B cell (primary cell): ENCODE measurements at regions not wholly inside any gene's neighbourhood (a gene's known extent, or its start where the extent isn't known, plus 50 kb on each side); places are given as distances from the start of the nearest gene placed in this dataset.

Source experiments
- ATAC-seq: fragments of 200-7000 bp; cut with Tn5 transposase; one replicate; pipeline ENCODE4 v1.10.0; 2021; ENCODE audit warnings: low read depth, mild to moderate bottlenecking, moderate number of reproducible peaks, moderate library complexity
- CTCF ChIA-PET: fragments of 350-600 bp; sonication (Branson Sonifier 250); formaldehyde crosslinking; loops from one replicate; lab custom pipeline; 2021; ENCODE audit warnings: antibody characterized with exemption, inconsistent platforms; lab: Charles Lee
- POLR2A ChIA-PET: fragments of 350-600 bp; sonication (Branson Sonifier 250); formaldehyde crosslinking; loops from one replicate; lab custom pipeline; 2021; ENCODE audit warnings: antibody characterized with exemption; lab: Charles Lee
- DNase-seq: peaks from one replicate; pipeline ENCODE4 v3.0.0; 2013
- H2AFZ ChIP-seq: 2 replicates; pipeline ENCODE4 v1.6.1; 2012; ENCODE audit warnings: mild to moderate bottlenecking, low read depth, low read length; ENCODE audit not compliant: insufficient read depth, poor library complexity, severe bottlenecking
- H3K27ac ChIP-seq, 2 donors: 1 replicate in 1 of 2; 2 replicates in 1 of 2; pipeline ENCODE4 v1.5.1; 2012 to 2013; ENCODE audit warnings: low read length in 2 of 2, mild to moderate bottlenecking in 2 of 2, moderate library complexity in 1 of 2
- H3K27me3 ChIP-seq, 4 experiments: fragments of 200-600 bp in 1 of 4; sonication (generic) in 1 of 4; replicated peaks in 1 of 4; 1 replicate in 2 of 4; 2 replicates in 2 of 4; pipeline versions ENCODE4 v1.6.1 to v1.7.0; 2013 to 2016; ENCODE audit warnings: low read length in 3 of 4, mild to moderate bottlenecking in 2 of 4, mixed read lengths in 1 of 4, moderate library complexity in 1 of 4; ENCODE audit not compliant: insufficient read depth in 4 of 4, control insufficient read depth in 3 of 4; ENCODE audit errors: control extremely low read depth in 1 of 4
- H3K36me3 ChIP-seq, 2 experiments: replicated peaks in 1 of 2; 1 replicate in 1 of 2; 2 replicates in 1 of 2; pipeline versions ENCODE4 v1.6.1 to v1.7.1; 2013; ENCODE audit warnings: low read length in 1 of 2; ENCODE audit not compliant: insufficient read depth in 2 of 2, control insufficient read depth in 1 of 2; ENCODE audit errors: control extremely low read depth in 1 of 2, extremely low read depth in 1 of 2
- H3K4me1 ChIP-seq, 2 donors: fragments of 200-600 bp in 1 of 2; sonication (generic) in 1 of 2; 1 replicate in 1 of 2; 2 replicates in 1 of 2; pipeline versions ENCODE4 v1.5.1 to v1.6.1; 2013 to 2017; ENCODE audit warnings: low read length in 2 of 2; ENCODE audit not compliant: control insufficient read depth in 2 of 2, insufficient read depth in 2 of 2
- H3K4me2 ChIP-seq: replicated peaks from 2 replicates; pipeline ENCODE3; 2012; ENCODE audit warnings: mild to moderate bottlenecking, low read depth, low read length; ENCODE audit not compliant: poor library complexity, severe bottlenecking
- H3K4me3 ChIP-seq, 5 experiments: fragments of 200-600 bp in 1 of 5; sonication (generic) in 1 of 5; 1 replicate in 3 of 5; 2 replicates in 2 of 5; pipeline versions ENCODE4 v1.5.1 to v1.7.0; 2011 to 2016; ENCODE audit warnings: low read length in 4 of 5, mild to moderate bottlenecking in 4 of 5, low read depth in 2 of 5, control low read depth in 1 of 5, moderate library complexity in 1 of 5; ENCODE audit not compliant: insufficient read depth in 1 of 5; ENCODE audit errors: control extremely low read depth in 1 of 5, extremely low read depth in 1 of 5
- H3K79me2 ChIP-seq: fragments of 200-600 bp; sonication (generic); one replicate; pipeline ENCODE4 v1.6.0; 2016; ENCODE audit warnings: low read length; ENCODE audit not compliant: control insufficient read depth, insufficient read depth
- H3K9ac ChIP-seq: fragments of 200-600 bp; sonication (generic); 2 replicates; pipeline ENCODE4 v1.6.1; 2017; ENCODE audit warnings: mild to moderate bottlenecking, low read length, moderate library complexity
- H3K9me3 ChIP-seq, 3 donors: one replicate each; pipeline versions ENCODE4 v1.6.1 to v1.7.1; 2013; ENCODE audit warnings: low read length in 2 of 3; ENCODE audit not compliant: control insufficient read depth in 2 of 3, insufficient read depth in 1 of 3; ENCODE audit errors: control extremely low read depth in 1 of 3
- H4K20me1 ChIP-seq: 2 replicates; pipeline ENCODE4 v1.6.0; 2012; ENCODE audit warnings: mild to moderate bottlenecking, low read length; ENCODE audit not compliant: insufficient read depth, control insufficient read depth, poor library complexity, severe bottlenecking
- H3K27ac Mint-ChIP-seq: one replicate; pipeline ENCODE4 v1.8.0; 2021; ENCODE audit warnings: mixed read lengths
- H3K27me3 Mint-ChIP-seq: one replicate; pipeline ENCODE4 v1.8.0; 2021; ENCODE audit warnings: mixed read lengths
- H3K4me1 Mint-ChIP-seq: one replicate; pipeline ENCODE4 v1.8.0; 2021; ENCODE audit warnings: mixed read lengths
- H3K4me3 Mint-ChIP-seq: one replicate; pipeline ENCODE4 v1.8.0; 2021; ENCODE audit warnings: mixed read lengths
- H3K9me3 Mint-ChIP-seq: one replicate; pipeline ENCODE4 v1.8.0; 2022; ENCODE audit warnings: mixed read lengths; ENCODE audit not compliant: insufficient read depth
- EZH2 ChIP-seq: IDR thresholded peaks from 2 replicates; pipeline ENCODE4 v1.6.1; 2012; ENCODE audit warnings: borderline replicate concordance, low read depth, mild to moderate bottlenecking, moderate library complexity, low read length; ENCODE audit not compliant: insufficient read depth, poor library complexity, severe bottlenecking
- WGBS: methylation state at CpG from one replicate; pipeline ENCODE4 v1.1.5; 2013; ENCODE audit warnings: missing lambda C conversion rate; ENCODE audit not compliant: insufficient coverage; 5-methylcytosine and 5-hydroxymethylcytosine counted together
- intact Hi-C: fragments of 100-400 bp; cut with micrococcal nuclease; formaldehyde crosslinking; loops from one replicate; pipeline ENCODE4 v1.10.0; 2022
- TF ChIP-seq, protein P1 (sequence below): fragments of 200-600 bp; IDR thresholded peaks from one replicate; pipeline ENCODE4 v1.8.0; 2022; ENCODE audit warnings: antibody characterized with exemption, mild to moderate bottlenecking

DNA sequence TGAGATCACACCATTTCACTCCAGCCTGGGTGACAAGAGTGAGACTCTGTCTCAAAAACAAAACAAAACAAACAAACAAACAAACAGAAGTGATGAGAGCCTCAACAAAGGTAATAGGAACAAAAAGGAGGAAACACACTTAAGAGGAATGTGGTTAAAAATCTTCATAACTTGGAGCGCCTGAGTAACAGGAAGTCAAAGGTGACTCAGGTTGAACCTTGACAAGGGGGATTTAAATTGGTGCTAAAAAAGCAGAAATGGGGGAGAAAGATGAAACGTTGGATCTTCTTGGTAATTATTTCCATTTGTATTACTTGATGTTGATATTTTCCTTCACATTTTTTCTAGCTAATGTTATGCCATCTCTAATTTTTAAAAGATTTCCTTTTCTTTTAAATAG lies 318.5 kb upstream of the TCF4 start:
- WGBS = 40% methylated on average over 1 of the region's 2 CpGs
- Histone ChIP-seq H3K27me3 (no peaks in the 10 kb centered on the region), H4K20me1 (no peaks in the 10 kb centered on the region), H2AFZ (no peak overlapping the region), H3K4me1 (peaks cover 19% of the 10 kb centered on the region in 2 donors), H3K9me3 (no peaks in the 10 kb centered on the region), H3K36me3 (no peaks in the 10 kb centered on the region), H3K27ac (no peak overlapping the region), H3K4me2 (no peak overlapping the region), H3K9ac (no peak overlapping the region), H3K4me3 (no peak overlapping the region), H3K79me2 (no peaks in the 10 kb centered on the region)
- peaks cover 42% of the 10 kb centered on the region for H3K4me1 Mint-ChIP-seq
- TF ChIP-seq, protein P1, sequence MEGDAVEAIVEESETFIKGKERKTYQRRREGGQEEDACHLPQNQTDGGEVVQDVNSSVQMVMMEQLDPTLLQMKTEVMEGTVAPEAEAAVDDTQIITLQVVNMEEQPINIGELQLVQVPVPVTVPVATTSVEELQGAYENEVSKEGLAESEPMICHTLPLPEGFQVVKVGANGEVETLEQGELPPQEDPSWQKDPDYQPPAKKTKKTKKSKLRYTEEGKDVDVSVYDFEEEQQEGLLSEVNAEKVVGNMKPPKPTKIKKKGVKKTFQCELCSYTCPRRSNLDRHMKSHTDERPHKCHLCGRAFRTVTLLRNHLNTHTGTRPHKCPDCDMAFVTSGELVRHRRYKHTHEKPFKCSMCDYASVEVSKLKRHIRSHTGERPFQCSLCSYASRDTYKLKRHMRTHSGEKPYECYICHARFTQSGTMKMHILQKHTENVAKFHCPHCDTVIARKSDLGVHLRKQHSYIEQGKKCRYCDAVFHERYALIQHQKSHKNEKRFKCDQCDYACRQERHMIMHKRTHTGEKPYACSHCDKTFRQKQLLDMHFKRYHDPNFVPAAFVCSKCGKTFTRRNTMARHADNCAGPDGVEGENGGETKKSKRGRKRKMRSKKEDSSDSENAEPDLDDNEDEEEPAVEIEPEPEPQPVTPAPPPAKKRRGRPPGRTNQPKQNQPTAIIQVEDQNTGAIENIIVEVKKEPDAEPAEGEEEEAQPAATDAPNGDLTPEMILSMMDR = no peak
- no peak for TF ChIP-seq EZH2
- ATAC-seq (no peak), DNase-seq (peak; percentile 9)
- no peak overlapping the region for H3K27ac Mint-ChIP-seq
- ChIA-PET POLR2A (no interaction called here), CTCF (interaction anchor here (1.3 kb wide), 1 partner anchor 491 kb away, joined by 4 read pairs; no protein-coding TSS in a partner anchor)
- peaks cover 2% of the 10 kb centered on the region for H3K9me3 Mint-ChIP-seq
- intact Hi-C loops = no loop called here
- H3K27me3 Mint-ChIP-seq = no peaks in the 10 kb centered on the region
- H3K4me3 Mint-ChIP-seq = no peak overlapping the region

DNA sequence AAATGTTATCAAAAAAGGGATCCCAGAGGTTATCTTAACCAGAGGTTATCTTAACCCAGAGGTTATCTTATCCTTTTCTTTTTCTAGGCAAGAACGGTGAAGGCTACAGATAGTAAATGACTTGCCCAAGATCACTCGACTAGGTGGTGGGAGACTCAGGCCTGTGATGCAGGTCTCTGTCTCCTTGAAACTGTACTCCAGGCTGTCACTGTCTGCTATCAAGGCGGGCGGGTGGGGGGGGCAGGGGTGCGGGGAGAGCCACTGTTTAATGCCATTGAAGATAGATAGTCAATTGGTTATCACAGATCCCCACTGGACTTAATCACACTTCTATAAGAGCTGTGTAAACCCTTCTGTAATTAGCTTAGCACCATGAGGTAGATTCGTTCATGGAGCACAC lies 315.9 kb upstream of the TCF4 start:
- intact Hi-C loops = no loop called here
- no peak overlapping the region for H3K4me3 Mint-ChIP-seq

More for the DNA sequence above, 315.9 kb upstream of the TCF4 start:
- Mint-ChIP-seq H3K27me3 (no peaks in the 10 kb centered on the region), H3K27ac (no peak overlapping the region), H3K4me1 (peaks cover 28% of the 10 kb centered on the region), H3K9me3 (peaks cover 2% of the 10 kb centered on the region)
- no peaks in the 10 kb centered on the region for H3K79me2 ChIP-seq
- no peak overlapping the region for H3K27ac ChIP-seq
- H3K27me3 ChIP-seq = no peaks in the 10 kb centered on the region
- ATAC-seq = no peak
- WGBS = no CpG with 5 or more reads among the region's 6 CpGs
- TF ChIP-seq, protein P1 = no peak
- TF ChIP-seq EZH2 = no peak
- H3K9ac ChIP-seq = no peak overlapping the region
- ChIA-PET CTCF (interaction anchor here (0.5 kb wide), 1 partner anchor 9 kb away, joined by 3 read pairs; no protein-coding TSS in a partner anchor), POLR2A (no interaction called here)
- H3K4me1 ChIP-seq = peaks cover 12 to 15% of the 10 kb centered on the region in 2 donors
- H3K9me3 ChIP-seq = no peaks in the 10 kb centered on the region
- H3K4me2 ChIP-seq = no peak overlapping the region
- no peak for DNase-seq
- no peak overlapping the region for H2AFZ ChIP-seq
- H4K20me1 ChIP-seq = no peaks in the 10 kb centered on the region
- H3K36me3 ChIP-seq = no peaks in the 10 kb centered on the region
- no peak overlapping the region for H3K4me3 ChIP-seq
